Spleen (tissue), 11 donors: ENCODE measurements at regions not wholly inside any gene's neighbourhood (a gene's known extent, or its start where the extent isn't known, plus 50 kb on each side); places are given as distances from the start of the nearest gene placed in this dataset.

Experiments used
- DNase-seq: peaks from one replicate; pipeline ENCODE4 v3.0.0-alpha.2; 2020
- H3K27ac ChIP-seq, 8 donors: fragments of 200-600 bp; sonication (generic) in 7 of 8; 1 replicate in 4 of 8; 2 replicates in 4 of 8; pipeline versions ENCODE4 v1.5.0 to v1.8.0; 2016 to 2021; ENCODE audit warnings: inconsistent platforms in 4 of 8, mild to moderate bottlenecking in 4 of 8, moderate library complexity in 1 of 8
- H3K27me3 ChIP-seq, 7 donors: fragments of 200-600 bp; sonication (generic) in 6 of 7; replicated peaks in 1 of 7; 1 replicate in 4 of 7; 2 replicates in 3 of 7; pipeline versions ENCODE4 v1.5.0 to v1.8.0; 2016 to 2021; ENCODE audit warnings: inconsistent platforms in 3 of 7, mild to moderate bottlenecking in 1 of 7
- H3K36me3 ChIP-seq, 6 donors: fragments of 200-600 bp; sonication (generic) in 5 of 6; 1 replicate in 4 of 6; 2 replicates in 2 of 6; pipeline versions ENCODE4 v1.5.0 to v1.8.0; 2016 to 2021; ENCODE audit warnings: inconsistent platforms in 2 of 6
- H3K4me1 ChIP-seq, 6 donors: fragments of 200-600 bp; sonication (generic) in 5 of 6; 1 replicate in 3 of 6; 2 replicates in 3 of 6; pipeline versions ENCODE4 v1.5.0 to v1.8.0; 2016 to 2021; ENCODE audit warnings: inconsistent platforms in 3 of 6
- H3K4me3 ChIP-seq, 8 donors: fragments of 200-600 bp; sonication (generic) in 7 of 8; 1 replicate in 4 of 8; 2 replicates in 4 of 8; pipeline versions ENCODE4 v1.5.0 to v1.8.0; 2016 to 2021; ENCODE audit warnings: inconsistent platforms in 4 of 8, mild to moderate bottlenecking in 4 of 8, moderate library complexity in 2 of 8
- H3K9me3 ChIP-seq, 8 donors: fragments of 200-600 bp; sonication (generic) in 7 of 8; 1 replicate in 4 of 8; 2 replicates in 4 of 8; pipeline versions ENCODE4 v1.5.0 to v1.8.0; 2016 to 2021; ENCODE audit warnings: inconsistent platforms in 4 of 8
- POLR2A ChIP-seq, 3 donors: fragments of 450-650 bp; IDR thresholded peaks; one replicate each; pipeline ENCODE4 v1.5.1; 2017; ENCODE audit warnings: antibody characterized with exemption in 3 of 3, mild to moderate bottlenecking in 1 of 3
- POLR2AphosphoS5 ChIP-seq, 3 donors: sonication (generic); formaldehyde crosslinking; IDR thresholded peaks; one replicate each; pipeline ENCODE4 v1.5.1; 2017; ENCODE audit warnings: antibody characterized with exemption in 3 of 3
- WGBS, 5 donors: extraction: QIAGEN DNeasy Blood & Tissue Kit in 3 of 5; methylation state at CpG; one replicate each; pipeline versions ENCODE4 v1.1.5 to v1.1.7; 2013 to 2018; 5-methylcytosine and 5-hydroxymethylcytosine counted together
- intact Hi-C: fragments of 100-400 bp; cut with DNase I; formaldehyde crosslinking; loops from one replicate; pipeline ENCODE4 v1.15.0; 2023; ENCODE audit warnings: low total_unique reads
- TF ChIP-seq, protein P1 (sequence below), 11 experiments: fragments of 200-600 bp in 7 of 11; fragments of 450-650 bp in 4 of 11; sonication (generic) in 4 of 11; IDR thresholded peaks in 8 of 11; conservative IDR thresholded peaks in 3 of 11; 1 replicate in 7 of 11; 2 replicates in 4 of 11; pipeline versions ENCODE4 v1.4.0 to v1.8.0; 2016 to 2021; ENCODE audit warnings: antibody characterized with exemption in 11 of 11, inconsistent platforms in 4 of 11, mild to moderate bottlenecking in 1 of 11
- donor health status: healthy with polysubstance abuse.
- donor health status: DM: no; HTN: no; CAD: no; lungs with moderate emphysema.
- donor health status: DM: no; HTN: no; CAD: no.
- donor health status: Bipolar disorder and iron deficiency.
- donor health status: healthy.
- donor health status: DM: no; HTN: no; CAD: no.
- donor health status: DM: yes; HTN: yes; CAD: no.

GRCh38 chr5:17696627-17697026 is 62.4 kb downstream of the TAF11L14 start:
- Histone ChIP-seq H3K36me3 (no peaks in the 10 kb centered on the region), H3K27me3 (no peaks in the 10 kb centered on the region), H3K27ac (no peak overlapping the region), H3K9me3 (peaks cover 0 to 13% (median 6%) of the 10 kb centered on the region in 8 donors), H3K4me3 (no peak overlapping the region), H3K4me1 (no peaks in the 10 kb centered on the region)
- WGBS, 5 donors, result 48 to 79% (median 70%) methylated on average over 1 of the region's 1 CpG
- intact Hi-C loops, result no loop called here
- TF ChIP-seq, protein P1, sequence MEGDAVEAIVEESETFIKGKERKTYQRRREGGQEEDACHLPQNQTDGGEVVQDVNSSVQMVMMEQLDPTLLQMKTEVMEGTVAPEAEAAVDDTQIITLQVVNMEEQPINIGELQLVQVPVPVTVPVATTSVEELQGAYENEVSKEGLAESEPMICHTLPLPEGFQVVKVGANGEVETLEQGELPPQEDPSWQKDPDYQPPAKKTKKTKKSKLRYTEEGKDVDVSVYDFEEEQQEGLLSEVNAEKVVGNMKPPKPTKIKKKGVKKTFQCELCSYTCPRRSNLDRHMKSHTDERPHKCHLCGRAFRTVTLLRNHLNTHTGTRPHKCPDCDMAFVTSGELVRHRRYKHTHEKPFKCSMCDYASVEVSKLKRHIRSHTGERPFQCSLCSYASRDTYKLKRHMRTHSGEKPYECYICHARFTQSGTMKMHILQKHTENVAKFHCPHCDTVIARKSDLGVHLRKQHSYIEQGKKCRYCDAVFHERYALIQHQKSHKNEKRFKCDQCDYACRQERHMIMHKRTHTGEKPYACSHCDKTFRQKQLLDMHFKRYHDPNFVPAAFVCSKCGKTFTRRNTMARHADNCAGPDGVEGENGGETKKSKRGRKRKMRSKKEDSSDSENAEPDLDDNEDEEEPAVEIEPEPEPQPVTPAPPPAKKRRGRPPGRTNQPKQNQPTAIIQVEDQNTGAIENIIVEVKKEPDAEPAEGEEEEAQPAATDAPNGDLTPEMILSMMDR (IDR thresholded peaks at IDR 0.05 in 8 of 11, conservative IDR thresholded peaks at IDR 0.05 in 3 of 11), result no peak
- TF ChIP-seq POLR2A (IDR thresholded peaks at IDR 0.05) (no peak), POLR2AphosphoS5 (IDR thresholded peaks at IDR 0.05) (no peak)
- DNase-seq, result no peak

DNA sequence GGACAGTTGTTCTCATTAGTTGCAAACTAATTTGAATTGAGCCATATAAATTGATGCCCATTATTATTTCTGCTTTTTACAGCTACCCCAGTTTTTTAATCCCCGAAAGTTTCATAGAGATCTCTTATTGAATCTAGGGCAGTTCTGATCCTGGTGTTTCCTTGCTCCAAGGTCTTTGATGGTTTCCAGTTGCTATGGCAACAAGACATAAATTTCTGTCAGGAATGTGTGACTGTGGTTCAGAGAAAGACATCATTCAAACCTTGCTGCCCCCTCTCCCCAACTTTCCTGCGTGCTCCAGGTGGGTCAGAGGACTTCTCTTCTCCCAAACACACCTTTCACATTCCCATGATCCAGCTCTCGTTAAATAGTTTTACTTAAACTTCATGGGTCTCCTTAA is 63.4 kb downstream of the TAF11L14 start:
- no peak for DNase-seq
- Histone ChIP-seq H3K9me3 (peaks cover 0 to 21% (median 8%) of the 10 kb centered on the region in 8 donors), H3K4me3 (no peak overlapping the region), H3K27ac (no peak overlapping the region), H3K4me1 (no peaks in the 10 kb centered on the region), H3K36me3 (no peaks in the 10 kb centered on the region), H3K27me3 (no peaks in the 10 kb centered on the region)
- TF ChIP-seq POLR2AphosphoS5 (IDR thresholded peaks at IDR 0.05) (no peak), POLR2A (IDR thresholded peaks at IDR 0.05) (no peak)
- TF ChIP-seq, protein P1 (IDR thresholded peaks at IDR 0.05 in 8 of 11, conservative IDR thresholded peaks at IDR 0.05 in 3 of 11), result no peak
- 45 to 88% (median 66%) methylated on average over 3 of the region's 3 CpGs for WGBS, 5 donors
- intact Hi-C loops, result no loop called here

DNA sequence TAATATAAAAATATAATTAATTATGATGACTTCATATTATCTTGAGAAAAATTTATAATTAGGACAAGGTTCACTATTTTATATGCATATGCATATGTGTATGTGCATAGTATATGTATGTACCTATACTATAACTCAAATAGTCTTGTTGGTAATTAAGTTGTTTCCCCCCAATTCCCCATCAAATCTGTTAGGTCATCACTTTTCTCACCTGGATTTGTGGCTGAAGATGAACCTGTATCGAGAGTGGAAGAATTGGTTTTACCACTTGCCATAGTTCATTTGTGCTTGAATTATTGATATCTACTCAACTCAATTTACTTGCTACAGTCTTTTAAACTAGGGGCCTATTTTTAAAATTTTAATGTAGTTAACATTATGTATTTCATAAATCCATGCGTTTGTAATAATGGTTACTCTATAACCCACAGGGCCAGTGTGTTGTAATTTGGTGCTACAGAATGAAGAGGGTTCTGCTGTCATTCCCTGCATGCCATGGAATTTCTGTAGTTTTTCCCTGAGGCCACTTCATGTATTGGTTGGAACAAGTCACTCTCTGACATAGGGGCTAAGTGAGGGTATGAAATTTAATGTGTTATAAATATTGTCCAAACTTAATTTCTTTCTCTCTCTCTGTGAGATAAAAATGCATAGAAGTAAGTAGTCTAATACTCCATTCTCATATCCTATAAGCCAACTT is 74.9 kb downstream of the TAF11L14 start:
- no peaks in the 10 kb centered on the region for H3K27me3 ChIP-seq
- H3K4me3 ChIP-seq, result no peak overlapping the region
- H3K4me1 ChIP-seq, result no peaks in the 10 kb centered on the region
- 88 to 95% (median 90%) methylated on average over 2 of the region's 2 CpGs for WGBS, 5 donors
- no peak for TF ChIP-seq POLR2A (IDR thresholded peaks at IDR 0.05)
- TF ChIP-seq, protein P1 (IDR thresholded peaks at IDR 0.05 in 8 of 11, conservative IDR thresholded peaks at IDR 0.05 in 3 of 11), result no peak
- no peak for TF ChIP-seq POLR2AphosphoS5 (IDR thresholded peaks at IDR 0.05)
- intact Hi-C loops, result no loop called here
- H3K9me3 ChIP-seq, result peaks cover 0 to 19% (median 2%) of the 10 kb centered on the region in 8 donors
- H3K27ac ChIP-seq, result no peak overlapping the region
- no peaks in the 10 kb centered on the region for H3K36me3 ChIP-seq
- DNase-seq, result no peak

GRCh38 chr5:17713301-17713700 is 79.0 kb downstream of the TAF11L14 start:
- TF ChIP-seq POLR2A (IDR thresholded peaks at IDR 0.05) (no peak), POLR2AphosphoS5 (IDR thresholded peaks at IDR 0.05) (no peak)
- TF ChIP-seq, protein P1 (IDR thresholded peaks at IDR 0.05 in 8 of 11, conservative IDR thresholded peaks at IDR 0.05 in 3 of 11), result no peak
- 72 to 91% (median 78%) methylated on average over 1 of the region's 1 CpG for WGBS, 5 donors
- H3K27me3 ChIP-seq, result no peaks in the 10 kb centered on the region

More at GRCh38 chr5:17713301-17713700, 79.0 kb downstream of the TAF11L14 start:
- H3K4me1 ChIP-seq, result no peaks in the 10 kb centered on the region
- DNase-seq, result no peak
- no peak overlapping the region for H3K4me3 ChIP-seq
- H3K27ac ChIP-seq, result no peak overlapping the region
- intact Hi-C loops, result no loop called here
- peaks cover 0 to 30% (median 2%) of the 10 kb centered on the region in 8 donors for H3K9me3 ChIP-seq
- H3K36me3 ChIP-seq, result no peaks in the 10 kb centered on the region
